Hepatocyte (in vitro differentiated cells): ENCODE measurements at regions not wholly inside any gene's neighbourhood (a gene's known extent, or its start where the extent isn't known, plus 50 kb on each side); places are given as distances from the start of the nearest gene placed in this dataset.

Experiments
- EZH2phosphoT487 ChIP-seq: fragments of 200-600 bp; sonication (generic); IDR thresholded peaks from one replicate; pipeline ENCODE4 v1.6.1; 2018; ENCODE audit warnings: antibody characterized with exemption, mild to moderate bottlenecking, low read depth, moderate library complexity; ENCODE audit not compliant: unreplicated experiment, severe bottlenecking
- TF ChIP-seq, protein P1 (sequence below): fragments of 200-600 bp; sonication (generic); IDR thresholded peaks from 2 replicates; pipeline ENCODE4 v1.5.1; 2016; ENCODE audit warnings: antibody characterized with exemption, mild to moderate bottlenecking; ENCODE audit not compliant: poor library complexity

DNA sequence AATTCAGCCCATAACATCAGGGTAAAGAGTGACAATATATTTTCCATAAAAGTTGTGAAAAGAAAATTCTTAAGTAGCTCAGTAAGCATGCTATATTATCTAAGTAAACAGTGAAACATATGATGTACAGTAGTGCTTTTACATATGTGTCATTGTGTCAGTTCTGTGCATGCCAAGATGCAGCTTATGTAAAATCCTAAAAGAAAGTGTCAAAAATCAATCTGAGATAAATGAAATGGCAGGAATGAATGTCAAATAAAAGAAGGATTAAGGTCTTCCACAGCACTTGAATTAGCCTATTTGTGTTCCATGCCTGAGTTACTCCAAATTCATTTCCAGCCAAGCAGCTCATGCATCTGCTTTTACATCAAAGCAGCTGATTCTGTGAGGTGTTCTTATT is 452.7 kb upstream of the HS3ST1 start:
- TF ChIP-seq, protein P1, sequence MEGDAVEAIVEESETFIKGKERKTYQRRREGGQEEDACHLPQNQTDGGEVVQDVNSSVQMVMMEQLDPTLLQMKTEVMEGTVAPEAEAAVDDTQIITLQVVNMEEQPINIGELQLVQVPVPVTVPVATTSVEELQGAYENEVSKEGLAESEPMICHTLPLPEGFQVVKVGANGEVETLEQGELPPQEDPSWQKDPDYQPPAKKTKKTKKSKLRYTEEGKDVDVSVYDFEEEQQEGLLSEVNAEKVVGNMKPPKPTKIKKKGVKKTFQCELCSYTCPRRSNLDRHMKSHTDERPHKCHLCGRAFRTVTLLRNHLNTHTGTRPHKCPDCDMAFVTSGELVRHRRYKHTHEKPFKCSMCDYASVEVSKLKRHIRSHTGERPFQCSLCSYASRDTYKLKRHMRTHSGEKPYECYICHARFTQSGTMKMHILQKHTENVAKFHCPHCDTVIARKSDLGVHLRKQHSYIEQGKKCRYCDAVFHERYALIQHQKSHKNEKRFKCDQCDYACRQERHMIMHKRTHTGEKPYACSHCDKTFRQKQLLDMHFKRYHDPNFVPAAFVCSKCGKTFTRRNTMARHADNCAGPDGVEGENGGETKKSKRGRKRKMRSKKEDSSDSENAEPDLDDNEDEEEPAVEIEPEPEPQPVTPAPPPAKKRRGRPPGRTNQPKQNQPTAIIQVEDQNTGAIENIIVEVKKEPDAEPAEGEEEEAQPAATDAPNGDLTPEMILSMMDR: no peak
- no peak for TF ChIP-seq EZH2phosphoT487
